Ishikawa (cell line): ENCODE measurements at regions not wholly inside any gene's neighbourhood (a gene's known extent, or its start where the extent isn't known, plus 50 kb on each side); places are given as distances from the start of the nearest gene placed in this dataset.

Experiments
- EP300 ChIP-seq: IDR thresholded peaks from 2 replicates; pipeline ENCODE4 v1.6.1; 2012; ENCODE audit warnings: borderline replicate concordance
- MAX ChIP-seq: IDR thresholded peaks from 2 replicates; pipeline ENCODE4 v1.6.1; 2012
- USF1 ChIP-seq: IDR thresholded peaks from 2 replicates; pipeline ENCODE4 v1.6.1; 2012

- TF ChIP-seq USF1: no peak
- no peak for TF ChIP-seq MAX
- no peak for TF ChIP-seq EP300
Observed at GRCh38 chr6:134114489-134114888, 62.1 kb upstream of the SLC2A12 start.
